ENCODE measurements at regions not wholly inside any gene's neighbourhood (a gene's known extent, or its start where the extent isn't known, plus 50 kb on each side); places are given as distances from the start of the nearest gene placed in this dataset.
A peak's percentile ranks its signal among the peaks of the same experiment; 100 is the strongest.

DNA sequence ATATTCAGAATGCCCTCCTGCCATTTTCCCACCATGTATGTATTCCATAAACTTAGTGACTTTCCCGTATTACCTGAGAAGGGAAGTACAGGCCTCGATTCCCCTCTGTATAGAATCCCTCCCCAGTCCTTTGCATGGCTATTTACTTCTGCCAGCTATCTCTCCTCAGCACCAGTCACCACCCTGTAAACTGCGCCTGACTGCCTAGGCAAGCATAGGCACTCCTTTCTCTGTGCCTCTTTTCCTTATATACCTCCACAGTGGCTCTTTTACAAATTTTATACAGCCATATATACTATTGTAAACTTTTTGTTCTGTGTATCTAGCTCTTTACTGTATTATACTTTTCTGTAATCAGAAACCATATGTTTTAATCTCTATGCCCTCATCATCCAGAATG, 130.9 kb upstream of the TET2 start:
- TF ChIP-seq, protein P1, sequence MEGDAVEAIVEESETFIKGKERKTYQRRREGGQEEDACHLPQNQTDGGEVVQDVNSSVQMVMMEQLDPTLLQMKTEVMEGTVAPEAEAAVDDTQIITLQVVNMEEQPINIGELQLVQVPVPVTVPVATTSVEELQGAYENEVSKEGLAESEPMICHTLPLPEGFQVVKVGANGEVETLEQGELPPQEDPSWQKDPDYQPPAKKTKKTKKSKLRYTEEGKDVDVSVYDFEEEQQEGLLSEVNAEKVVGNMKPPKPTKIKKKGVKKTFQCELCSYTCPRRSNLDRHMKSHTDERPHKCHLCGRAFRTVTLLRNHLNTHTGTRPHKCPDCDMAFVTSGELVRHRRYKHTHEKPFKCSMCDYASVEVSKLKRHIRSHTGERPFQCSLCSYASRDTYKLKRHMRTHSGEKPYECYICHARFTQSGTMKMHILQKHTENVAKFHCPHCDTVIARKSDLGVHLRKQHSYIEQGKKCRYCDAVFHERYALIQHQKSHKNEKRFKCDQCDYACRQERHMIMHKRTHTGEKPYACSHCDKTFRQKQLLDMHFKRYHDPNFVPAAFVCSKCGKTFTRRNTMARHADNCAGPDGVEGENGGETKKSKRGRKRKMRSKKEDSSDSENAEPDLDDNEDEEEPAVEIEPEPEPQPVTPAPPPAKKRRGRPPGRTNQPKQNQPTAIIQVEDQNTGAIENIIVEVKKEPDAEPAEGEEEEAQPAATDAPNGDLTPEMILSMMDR (conservative IDR thresholded peaks at IDR 0.05; ENCODE audit: low read depth, low read length): no peak
- H3K4me3 ChIP-seq (ENCODE audit: low read depth, low read length): no peak overlapping the region
- no peak for DNase-seq (ENCODE audit: low read depth)

- DNase-seq (ENCODE audit: low read depth): peak; percentile 1
- no peak overlapping the region for H3K4me3 ChIP-seq (ENCODE audit: low read depth, low read length)
- TF ChIP-seq, protein P1 (conservative IDR thresholded peaks at IDR 0.05; ENCODE audit: low read depth, low read length): no peak
These were observed 123.6 kb upstream of the TET2 start for GRCh38 chr4:105022811-105023667.

- DNase-seq (ENCODE audit: low read depth): no peak
- TF ChIP-seq, protein P1 (conservative IDR thresholded peaks at IDR 0.05; ENCODE audit: low read depth, low read length): no peak
- no peak overlapping the region for H3K4me3 ChIP-seq (ENCODE audit: low read depth, low read length)
These were observed 123.0 kb upstream of the TET2 start for GRCh38 chr4:105023668-105024055.

DNA sequence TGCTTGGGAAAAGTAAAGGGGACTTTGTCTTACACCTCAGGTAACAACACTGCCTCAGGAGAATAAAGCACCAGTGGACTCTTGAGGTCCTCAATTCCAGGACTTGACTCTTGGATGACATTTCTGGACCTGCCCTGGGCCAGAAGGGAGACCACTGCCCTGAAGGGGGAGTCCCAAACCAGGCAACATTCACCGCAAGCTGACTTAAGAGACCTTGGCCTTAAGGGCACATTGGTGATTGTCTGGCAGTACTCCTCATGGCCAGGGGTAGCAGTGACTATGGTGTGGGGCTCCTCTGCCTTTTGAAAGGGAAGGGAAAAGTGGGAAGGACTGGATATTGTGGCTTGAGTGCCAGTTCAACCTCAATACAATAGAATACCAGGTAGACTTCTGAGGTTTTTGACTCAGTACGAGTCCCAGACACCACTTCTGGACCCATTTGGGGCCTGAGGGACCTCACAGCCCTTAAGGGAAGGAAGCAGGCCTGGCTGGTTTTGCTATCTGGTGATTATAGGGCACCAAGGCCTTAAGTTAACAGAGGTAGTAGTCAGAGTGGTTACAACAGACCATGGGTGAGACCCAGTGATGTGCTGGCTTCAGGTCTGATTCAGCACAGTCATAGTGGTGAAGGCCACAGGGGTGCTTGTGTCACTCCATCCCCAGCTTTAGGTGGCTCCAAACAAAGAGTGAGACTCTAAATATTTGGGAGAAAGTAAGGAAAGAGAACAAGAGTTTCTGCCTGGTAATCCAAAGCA, 121.2 kb upstream of the TET2 start:
- TF ChIP-seq, protein P1 (conservative IDR thresholded peaks at IDR 0.05; ENCODE audit: low read depth, low read length): no peak

DNA sequence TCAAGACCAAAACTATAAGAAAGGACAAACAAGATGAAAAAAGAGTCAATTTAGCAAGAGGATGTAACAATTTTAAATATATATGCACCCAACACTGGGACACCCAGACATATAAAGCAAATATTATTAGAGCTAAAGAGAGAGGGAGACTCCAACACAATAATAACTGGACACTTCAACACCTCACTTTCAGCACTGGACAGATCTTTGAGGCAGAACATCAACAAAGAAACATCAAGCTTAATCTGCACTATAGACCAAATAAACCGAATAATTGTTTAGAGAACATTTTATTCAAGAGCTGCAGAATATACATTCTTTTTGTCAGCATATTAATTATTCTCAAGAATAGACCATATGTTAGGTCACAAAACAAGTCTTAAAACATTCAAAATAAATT, 109.7 kb upstream of the TET2 start:
- H3K4me3 ChIP-seq (ENCODE audit: low read depth, low read length): no peak overlapping the region
- DNase-seq (ENCODE audit: low read depth): no peak
- TF ChIP-seq, protein P1 (conservative IDR thresholded peaks at IDR 0.05; ENCODE audit: low read depth, low read length): no peak

More for the DNA sequence above, 121.2 kb upstream of the TET2 start:
- H3K4me3 ChIP-seq (ENCODE audit: low read depth, low read length): no peak overlapping the region
- DNase-seq (ENCODE audit: low read depth): no peak

DNA sequence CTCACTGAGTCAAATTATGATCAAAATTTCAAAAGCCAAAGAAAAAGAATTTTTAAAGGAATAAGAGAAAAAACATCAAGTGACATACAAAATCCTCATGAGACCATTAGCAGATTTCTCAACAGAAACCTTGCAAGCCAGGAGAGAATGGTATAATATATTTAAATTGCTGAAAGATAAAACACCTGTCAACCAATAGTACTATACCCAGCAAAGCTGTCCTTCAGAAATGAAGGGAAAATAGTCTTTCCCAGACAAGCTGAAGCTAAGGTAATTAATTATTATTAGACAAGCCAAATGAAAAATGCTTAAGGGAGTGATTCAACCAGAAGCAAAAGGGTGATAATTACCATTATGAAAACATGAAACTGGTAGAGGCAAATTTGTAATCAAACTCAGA, 104.2 kb upstream of the TET2 start:
- TF ChIP-seq, protein P1 (conservative IDR thresholded peaks at IDR 0.05; ENCODE audit: low read depth, low read length): no peak

More for the DNA sequence above, 104.2 kb upstream of the TET2 start:
- no peak for DNase-seq (ENCODE audit: low read depth)
- no peak overlapping the region for H3K4me3 ChIP-seq (ENCODE audit: low read depth, low read length)
